Suprapubic skin (tissue), 4 donors: ENCODE measurements at regions not wholly inside any gene's neighbourhood (a gene's known extent, or its start where the extent isn't known, plus 50 kb on each side); places are given as distances from the start of the nearest gene placed in this dataset.

Experiments
- CTCF ChIP-seq, 2 donors: fragments of 200-600 bp in 1 of 2; fragments of 450-650 bp in 1 of 2; sonication (generic) in 1 of 2; IDR thresholded peaks; one replicate each; pipeline ENCODE4 v1.5.1; 2016 to 2019; ENCODE audit warnings: antibody characterized with exemption in 2 of 2, mild to moderate bottlenecking in 1 of 2, moderate library complexity in 1 of 2
- POLR2A ChIP-seq, 2 donors: fragments of 450-650 bp; IDR thresholded peaks; one replicate each; pipeline ENCODE4 v1.6.1; 2017; ENCODE audit warnings: antibody characterized with exemption in 2 of 2, mild to moderate bottlenecking in 2 of 2, moderate library complexity in 2 of 2
- POLR2AphosphoS5 ChIP-seq, 3 donors: sonication (generic); formaldehyde crosslinking; IDR thresholded peaks; one replicate each; pipeline ENCODE4 v1.6.1; 2017; ENCODE audit warnings: antibody characterized with exemption in 3 of 3

- TF ChIP-seq CTCF (IDR thresholded peaks at IDR 0.05) (no peak), POLR2A (IDR thresholded peaks at IDR 0.05) (no peak), POLR2AphosphoS5 (IDR thresholded peaks at IDR 0.05) (no peak)
Observed at GRCh38 chr3:77825001-77825827, 785.3 kb downstream of the ROBO2 start.
